GM12865 (cell line): ENCODE measurements at regions not wholly inside any gene's neighbourhood (a gene's known extent, or its start where the extent isn't known, plus 50 kb on each side); places are given as distances from the start of the nearest gene placed in this dataset.

ENCODE experiments used
- DNase-seq: peaks from one replicate; pipeline ENCODE4 v3.0.0; 2010; ENCODE audit warnings: low read depth
- H3K4me3 ChIP-seq: 2 replicates; pipeline ENCODE4 v1.5.1; 2011; ENCODE audit warnings: mild to moderate bottlenecking, low read depth, low read length, control low read depth
- CTCF ChIP-seq: IDR thresholded peaks from 2 replicates; pipeline ENCODE4 v1.5.1; 2011; ENCODE audit warnings: low read length, control low read depth, low read depth, inconsistent platforms; ENCODE audit not compliant: insufficient read depth; ENCODE audit errors: missing control alignments

DNA sequence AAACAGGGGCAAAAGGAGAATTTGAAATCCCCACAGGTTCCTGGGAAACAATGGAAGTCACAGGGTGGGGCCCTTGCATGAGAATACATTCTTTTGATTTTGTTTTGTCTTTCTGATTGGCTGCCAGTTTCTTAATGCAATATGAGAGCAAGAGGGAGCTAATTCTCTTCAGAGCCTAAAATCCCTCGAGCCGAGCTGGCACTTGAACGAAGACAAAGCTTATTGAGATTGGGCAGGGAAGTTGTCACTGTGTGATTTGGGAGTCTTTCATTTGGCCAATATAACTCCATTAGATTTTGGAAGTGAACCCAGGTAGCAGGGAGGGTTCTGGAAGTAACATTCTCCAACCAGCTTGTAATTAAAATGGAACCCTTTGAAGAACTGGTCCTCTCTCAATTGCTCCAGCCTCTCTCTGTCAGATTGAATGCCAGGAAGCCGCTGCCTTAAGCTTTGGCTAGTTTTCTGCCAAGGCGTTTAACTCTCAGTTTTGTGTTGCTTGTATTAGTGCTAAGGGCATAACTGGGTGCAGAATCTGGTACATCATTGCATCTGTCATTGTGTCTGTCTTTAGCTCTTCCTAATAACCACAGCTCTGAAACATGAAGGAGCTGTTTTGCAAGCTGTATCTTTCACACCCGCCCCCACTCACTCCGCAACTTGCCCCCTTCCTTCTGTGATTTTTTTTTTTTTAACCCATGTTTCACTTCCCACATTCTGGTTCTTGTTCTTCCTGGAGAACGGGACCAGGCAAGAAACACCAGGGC, 272.0 kb downstream of the MAF start:
- H3K4me3 ChIP-seq, result no peak overlapping the region
- DNase-seq, result no peak
- TF ChIP-seq CTCF, result no peak

DNA sequence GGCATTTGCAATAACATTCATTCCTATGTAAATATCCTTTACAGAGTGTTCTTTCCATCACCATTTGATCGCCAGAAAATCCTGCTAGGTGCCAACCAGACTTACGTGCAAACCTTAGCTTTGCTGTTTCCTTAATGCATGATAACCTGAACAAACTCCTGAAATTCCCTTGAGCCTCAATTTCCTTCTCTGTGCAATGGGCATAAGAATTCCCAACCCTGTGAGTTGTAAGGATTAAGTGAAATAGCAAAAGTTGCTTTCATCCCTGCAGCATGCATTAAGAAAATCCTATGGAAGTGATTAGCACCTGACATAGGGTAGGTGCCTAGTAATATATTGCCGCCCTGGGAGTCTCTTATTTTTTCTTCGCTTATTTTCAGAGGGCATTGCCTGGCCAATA, 272.7 kb downstream of the MAF start:
- DNase-seq, result no peak
- H3K4me3 ChIP-seq, result no peak overlapping the region
- no peak for TF ChIP-seq CTCF

- no peak overlapping the region for H3K4me3 ChIP-seq
- DNase-seq, result no peak
- no peak for TF ChIP-seq CTCF
Observed at GRCh38 chr16:79326549-79326948, 274.0 kb downstream of the MAF start.

DNA sequence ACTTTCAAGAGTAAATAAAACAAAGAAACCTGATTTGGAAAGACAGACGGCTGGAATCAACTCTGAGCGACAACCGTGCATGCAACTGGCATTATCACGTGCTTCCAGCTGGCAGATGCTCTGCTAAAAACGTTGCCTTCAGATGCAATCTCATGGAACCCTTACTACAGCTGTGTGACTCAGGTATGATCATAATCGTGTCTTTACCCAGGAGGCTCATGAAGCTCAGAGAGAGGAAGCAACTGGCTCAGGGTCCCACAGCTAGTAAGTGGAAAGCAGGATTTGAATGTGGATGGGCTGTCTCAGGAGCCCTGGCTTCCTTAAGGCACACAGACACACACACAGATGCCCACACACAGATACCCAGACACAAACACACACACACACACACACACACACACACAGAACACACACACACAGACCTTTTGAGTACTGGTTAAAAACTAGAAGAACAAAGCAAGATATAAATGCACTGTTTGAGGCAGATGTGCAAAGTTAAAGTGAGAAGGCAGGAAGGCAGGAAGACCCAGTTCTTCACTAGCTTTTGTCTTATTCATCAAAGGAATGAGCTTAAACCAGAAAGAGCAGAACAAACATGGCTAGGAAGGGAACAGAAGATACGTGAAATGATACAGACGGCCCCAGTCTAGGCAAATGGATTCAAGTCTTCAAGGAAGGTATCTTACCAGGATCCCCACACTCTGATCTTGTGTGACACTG, 275.2 kb downstream of the MAF start:
- TF ChIP-seq CTCF, result no peak
- no peak overlapping the region for H3K4me3 ChIP-seq
- DNase-seq, result no peak

DNA sequence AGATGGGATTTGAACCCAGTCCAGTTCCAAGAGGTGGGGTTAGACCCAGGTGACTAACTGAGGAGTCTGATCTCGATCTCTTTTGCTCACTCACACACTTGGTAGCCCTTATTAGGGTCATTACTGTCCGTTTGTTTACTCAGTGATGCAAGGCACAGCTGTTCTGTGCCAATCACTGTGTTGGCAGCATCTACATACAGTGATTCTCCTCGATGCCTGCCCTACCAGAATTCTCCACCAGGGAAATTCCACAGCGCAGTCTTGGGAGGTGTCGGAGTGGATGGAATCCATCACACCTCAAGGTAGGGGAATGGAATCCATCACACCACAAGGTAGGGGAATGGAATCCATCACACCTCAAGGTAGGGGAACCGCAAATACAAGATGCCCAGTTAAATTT, 279.6 kb downstream of the MAF start:
- no peak overlapping the region for H3K4me3 ChIP-seq
- no peak for DNase-seq
- TF ChIP-seq CTCF, result no peak

DNA sequence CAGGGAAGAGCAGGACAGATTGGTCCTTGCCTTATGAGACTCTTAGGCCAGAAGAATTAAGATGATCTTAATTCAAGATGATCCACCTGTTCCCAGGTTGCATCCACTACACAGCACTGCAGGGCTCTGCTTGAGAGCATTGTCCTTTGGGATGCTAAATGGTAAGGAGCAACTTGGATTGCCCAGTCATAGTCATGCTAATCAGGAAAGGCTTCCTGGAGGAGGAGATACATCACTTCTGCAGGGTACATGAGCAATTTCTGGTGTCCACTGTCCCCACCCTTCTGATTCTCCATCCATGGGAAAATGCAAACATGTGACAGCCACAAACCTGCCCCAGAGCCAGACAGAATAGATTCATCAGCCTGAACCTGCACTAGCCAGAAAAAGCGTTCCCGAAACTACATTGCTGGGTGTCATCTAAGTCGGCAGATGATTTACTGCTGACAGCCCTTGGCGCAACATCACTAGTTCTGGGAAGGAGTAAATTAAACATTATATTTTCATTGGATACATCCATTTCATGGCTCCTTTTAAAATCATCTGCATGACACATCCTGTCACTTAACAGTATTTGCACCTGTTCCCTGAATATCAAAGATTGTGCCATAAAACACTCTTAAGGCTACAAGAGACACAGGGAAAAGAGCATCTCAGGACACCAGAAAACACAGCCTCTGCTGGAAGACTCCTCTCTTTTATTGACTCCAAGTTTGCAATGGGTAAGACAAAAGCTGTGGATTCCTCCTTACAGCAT, 282.2 kb downstream of the MAF start:
- TF ChIP-seq CTCF, result no peak
- DNase-seq, result no peak
- H3K4me3 ChIP-seq, result no peak overlapping the region
